ENCODE measurements at regions not wholly inside any gene's neighbourhood (a gene's known extent, or its start where the extent isn't known, plus 50 kb on each side); places are given as distances from the start of the nearest gene placed in this dataset.

- Histone ChIP-seq H4K20me1 (ENCODE audit: control insufficient read depth, extremely low read depth, insufficient read depth, low read length) (no peaks in the 10 kb centered on the region), H3K9me3 (ENCODE audit: control insufficient read depth, low read depth, low read length) (no peaks in the 10 kb centered on the region), H3K36me3 (ENCODE audit: control insufficient read depth in 2 of 2, extremely low read depth in 1 of 2, insufficient read depth in 2 of 2, low read length in 2 of 2) (no peaks in the 10 kb centered on the region), H3K4me1 (ENCODE audit: control insufficient read depth, extremely low read depth, insufficient read depth, low read length) (no peaks in the 10 kb centered on the region), H3K9ac (ENCODE audit: control insufficient read depth, extremely low read depth, insufficient read depth, low read length) (no peak overlapping the region), H3K79me2 (ENCODE audit: control insufficient read depth, insufficient read depth, low read length) (no peaks in the 10 kb centered on the region), H3K27ac (ENCODE audit: control insufficient read depth, insufficient read depth, low read length) (no peak overlapping the region), H2AFZ (ENCODE audit: control insufficient read depth, low read length) (no peak overlapping the region), H3K4me3 (ENCODE audit: control insufficient read depth in 2 of 3, extremely low read depth in 1 of 3, insufficient read depth in 2 of 3, low read depth in 1 of 3, low read length in 3 of 3) (no peak overlapping the region), H3K27me3 (ENCODE audit: control insufficient read depth, extremely low read depth, insufficient read depth, low read length) (no peaks in the 10 kb centered on the region), H3K9me1 (ENCODE audit: control insufficient read depth, extremely low read depth, insufficient read depth, low read length) (no peaks in the 10 kb centered on the region), H3K4me2 (ENCODE audit: control insufficient read depth, extremely low read depth, insufficient read depth, low read depth, low read length) (no peak overlapping the region)
- FAIRE-seq (no peak), DNase-seq (ENCODE audit: low read depth, low spot score) (no peak)
- dilution Hi-C loops (cut with MboI; ENCODE audit: extremely low pct_ligation_motif_present, low sequenced_read_pairs), result no loop called here
- TF ChIP-seq, protein P1, sequence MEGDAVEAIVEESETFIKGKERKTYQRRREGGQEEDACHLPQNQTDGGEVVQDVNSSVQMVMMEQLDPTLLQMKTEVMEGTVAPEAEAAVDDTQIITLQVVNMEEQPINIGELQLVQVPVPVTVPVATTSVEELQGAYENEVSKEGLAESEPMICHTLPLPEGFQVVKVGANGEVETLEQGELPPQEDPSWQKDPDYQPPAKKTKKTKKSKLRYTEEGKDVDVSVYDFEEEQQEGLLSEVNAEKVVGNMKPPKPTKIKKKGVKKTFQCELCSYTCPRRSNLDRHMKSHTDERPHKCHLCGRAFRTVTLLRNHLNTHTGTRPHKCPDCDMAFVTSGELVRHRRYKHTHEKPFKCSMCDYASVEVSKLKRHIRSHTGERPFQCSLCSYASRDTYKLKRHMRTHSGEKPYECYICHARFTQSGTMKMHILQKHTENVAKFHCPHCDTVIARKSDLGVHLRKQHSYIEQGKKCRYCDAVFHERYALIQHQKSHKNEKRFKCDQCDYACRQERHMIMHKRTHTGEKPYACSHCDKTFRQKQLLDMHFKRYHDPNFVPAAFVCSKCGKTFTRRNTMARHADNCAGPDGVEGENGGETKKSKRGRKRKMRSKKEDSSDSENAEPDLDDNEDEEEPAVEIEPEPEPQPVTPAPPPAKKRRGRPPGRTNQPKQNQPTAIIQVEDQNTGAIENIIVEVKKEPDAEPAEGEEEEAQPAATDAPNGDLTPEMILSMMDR (optimal IDR thresholded peaks at IDR 0.05 in 1 of 3, IDR thresholded peaks at IDR 0.05 in 1 of 3, conservative IDR thresholded peaks at IDR 0.05 in 1 of 3; ENCODE audit: extremely low read depth in 1 of 3, insufficient read depth in 2 of 3, low read length in 3 of 3), result no peak
- TF ChIP-seq EZH2 (IDR thresholded peaks at IDR 0.05; ENCODE audit: low read length), result no peak
Measured at GRCh38 chr14:104351849-104352492, 213.6 kb downstream of the KIF26A start.

DNA sequence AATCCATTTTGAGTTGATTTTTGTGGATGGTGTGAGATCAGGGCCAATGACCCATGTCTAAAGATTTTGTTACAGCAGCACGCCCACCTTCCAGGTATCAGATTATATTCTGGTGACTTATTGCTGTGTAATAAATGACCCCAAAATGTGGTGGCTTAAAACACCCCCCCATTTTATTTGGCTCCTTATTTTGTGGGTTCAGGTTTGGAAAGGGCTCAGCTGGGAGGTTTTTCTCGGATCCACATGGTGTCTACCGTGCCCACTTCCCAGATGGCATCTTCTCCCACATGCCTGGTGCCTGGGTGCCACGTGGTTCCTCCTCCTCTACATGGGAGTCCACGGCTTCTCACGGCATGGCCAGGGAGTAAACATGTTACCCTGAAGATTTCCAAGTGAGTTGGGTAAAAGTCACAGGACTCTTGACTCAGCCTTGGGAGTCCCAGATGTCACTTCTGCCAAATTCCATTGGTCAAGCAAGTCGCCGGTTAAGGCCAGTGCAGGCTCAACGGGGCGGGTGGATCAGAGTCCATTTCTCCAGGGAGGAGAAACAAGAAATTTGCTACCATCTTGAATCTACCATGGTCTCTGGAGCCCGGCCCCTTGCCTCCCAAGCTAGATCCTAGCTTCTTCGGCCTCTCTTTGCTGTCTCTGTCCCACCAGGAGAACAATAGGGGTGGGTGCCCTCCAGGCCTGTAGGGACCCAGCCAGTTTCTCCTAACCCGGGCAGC lies 214.3 kb downstream of the KIF26A start:
- dilution Hi-C loops (cut with MboI; ENCODE audit: extremely low pct_ligation_motif_present, low sequenced_read_pairs), result no loop called here
- Histone ChIP-seq H3K9me1 (ENCODE audit: control insufficient read depth, extremely low read depth, insufficient read depth, low read length) (no peaks in the 10 kb centered on the region), H3K9me3 (ENCODE audit: control insufficient read depth, low read depth, low read length) (no peaks in the 10 kb centered on the region), H3K4me2 (ENCODE audit: control insufficient read depth, extremely low read depth, insufficient read depth, low read depth, low read length) (no peak overlapping the region), H2AFZ (ENCODE audit: control insufficient read depth, low read length) (no peak overlapping the region), H3K4me1 (ENCODE audit: control insufficient read depth, extremely low read depth, insufficient read depth, low read length) (no peaks in the 10 kb centered on the region), H3K27me3 (ENCODE audit: control insufficient read depth, extremely low read depth, insufficient read depth, low read length) (no peaks in the 10 kb centered on the region), H3K9ac (ENCODE audit: control insufficient read depth, extremely low read depth, insufficient read depth, low read length) (no peak overlapping the region), H4K20me1 (ENCODE audit: control insufficient read depth, extremely low read depth, insufficient read depth, low read length) (no peaks in the 10 kb centered on the region), H3K27ac (ENCODE audit: control insufficient read depth, insufficient read depth, low read length) (no peak overlapping the region), H3K4me3 (ENCODE audit: control insufficient read depth in 2 of 3, extremely low read depth in 1 of 3, insufficient read depth in 2 of 3, low read depth in 1 of 3, low read length in 3 of 3) (no peak overlapping the region), H3K36me3 (ENCODE audit: control insufficient read depth in 2 of 2, extremely low read depth in 1 of 2, insufficient read depth in 2 of 2, low read length in 2 of 2) (no peaks in the 10 kb centered on the region), H3K79me2 (ENCODE audit: control insufficient read depth, insufficient read depth, low read length) (no peaks in the 10 kb centered on the region)
- no peak for TF ChIP-seq EZH2 (IDR thresholded peaks at IDR 0.05; ENCODE audit: low read length)
- DNase-seq (ENCODE audit: low read depth, low spot score) (no peak), FAIRE-seq (no peak)
